ENCODE measurements at regions not wholly inside any gene's neighbourhood (a gene's known extent, or its start where the extent isn't known, plus 50 kb on each side); places are given as distances from the start of the nearest gene placed in this dataset.
A peak's percentile ranks its signal among the peaks of the same experiment; 100 is the strongest.

- DNase-seq: no peak
Measured at GRCh38 chr1:59133997-59134396, 162.9 kb upstream of the FGGY start.

- DNase-seq: no peak
Measured at GRCh38 chr1:59135761-59136255, 161.1 kb upstream of the FGGY start.

GRCh38 chr1:59136541-59137275 lies 160.2 kb upstream of the FGGY start:
- no peak for DNase-seq

GRCh38 chr1:59137276-59137615 lies 159.6 kb upstream of the FGGY start:
- no peak for DNase-seq

- DNase-seq: no peak
Measured at GRCh38 chr1:59137968-59138367, 158.9 kb upstream of the FGGY start.

- DNase-seq: no peak
Measured at GRCh38 chr1:59138402-59138801, 158.5 kb upstream of the FGGY start.

GRCh38 chr1:59139396-59139795 lies 157.5 kb upstream of the FGGY start:
- DNase-seq: no peak

GRCh38 chr1:59141267-59141863 lies 155.5 kb upstream of the FGGY start:
- no peak for DNase-seq

- no peak for DNase-seq
Measured at GRCh38 chr1:59142311-59143132, 154.4 kb upstream of the FGGY start.

GRCh38 chr1:59143133-59143487 lies 153.8 kb upstream of the FGGY start:
- no peak for DNase-seq

- DNase-seq: no peak
Measured at GRCh38 chr1:59143811-59144210, 153.1 kb upstream of the FGGY start.

GRCh38 chr1:59144959-59145358 lies 151.9 kb upstream of the FGGY start:
- DNase-seq: no peak

GRCh38 chr1:59146056-59146455 lies 150.8 kb upstream of the FGGY start:
- no peak for DNase-seq

- DNase-seq: peak; percentile 64
Measured at GRCh38 chr1:59146651-59147358, 150.1 kb upstream of the FGGY start.

GRCh38 chr1:59149435-59149834 lies 147.5 kb upstream of the FGGY start:
- no peak for DNase-seq

GRCh38 chr1:59150577-59151386 lies 146.1 kb upstream of the FGGY start:
- no peak for DNase-seq

- DNase-seq: no peak
Measured at GRCh38 chr1:59151387-59151761, 145.5 kb upstream of the FGGY start.

GRCh38 chr1:59151860-59152259 lies 145.0 kb upstream of the FGGY start:
- DNase-seq: no peak

GRCh38 chr1:59152511-59152910 lies 144.4 kb upstream of the FGGY start:
- no peak for DNase-seq

GRCh38 chr1:59154401-59154800 lies 142.5 kb upstream of the FGGY start:
- no peak for DNase-seq

GRCh38 chr1:59155351-59155750 lies 141.5 kb upstream of the FGGY start:
- no peak for DNase-seq

GRCh38 chr1:59156051-59156450 lies 140.8 kb upstream of the FGGY start:
- DNase-seq: no peak
